OCI-LY7 (cell line): ENCODE measurements at regions not wholly inside any gene's neighbourhood (a gene's known extent, or its start where the extent isn't known, plus 50 kb on each side); places are given as distances from the start of the nearest gene placed in this dataset.

Experiments
- EZH2phosphoT487 ChIP-seq: fragments of 200-600 bp; sonication (generic); IDR thresholded peaks from 2 replicates; pipeline ENCODE4 v1.6.1; 2018; ENCODE audit warnings: low read depth, borderline replicate concordance, mild to moderate bottlenecking, mixed run types, antibody characterized with exemption, low read length, moderate library complexity, mixed read lengths
- TF ChIP-seq, protein P1 (sequence below): fragments of 200-600 bp; sonication (generic); conservative IDR thresholded peaks from 2 replicates; pipeline ENCODE4 v1.5.1; 2014; ENCODE audit warnings: mild to moderate bottlenecking, antibody characterized with exemption, low read length, moderate library complexity, mixed read lengths

DNA sequence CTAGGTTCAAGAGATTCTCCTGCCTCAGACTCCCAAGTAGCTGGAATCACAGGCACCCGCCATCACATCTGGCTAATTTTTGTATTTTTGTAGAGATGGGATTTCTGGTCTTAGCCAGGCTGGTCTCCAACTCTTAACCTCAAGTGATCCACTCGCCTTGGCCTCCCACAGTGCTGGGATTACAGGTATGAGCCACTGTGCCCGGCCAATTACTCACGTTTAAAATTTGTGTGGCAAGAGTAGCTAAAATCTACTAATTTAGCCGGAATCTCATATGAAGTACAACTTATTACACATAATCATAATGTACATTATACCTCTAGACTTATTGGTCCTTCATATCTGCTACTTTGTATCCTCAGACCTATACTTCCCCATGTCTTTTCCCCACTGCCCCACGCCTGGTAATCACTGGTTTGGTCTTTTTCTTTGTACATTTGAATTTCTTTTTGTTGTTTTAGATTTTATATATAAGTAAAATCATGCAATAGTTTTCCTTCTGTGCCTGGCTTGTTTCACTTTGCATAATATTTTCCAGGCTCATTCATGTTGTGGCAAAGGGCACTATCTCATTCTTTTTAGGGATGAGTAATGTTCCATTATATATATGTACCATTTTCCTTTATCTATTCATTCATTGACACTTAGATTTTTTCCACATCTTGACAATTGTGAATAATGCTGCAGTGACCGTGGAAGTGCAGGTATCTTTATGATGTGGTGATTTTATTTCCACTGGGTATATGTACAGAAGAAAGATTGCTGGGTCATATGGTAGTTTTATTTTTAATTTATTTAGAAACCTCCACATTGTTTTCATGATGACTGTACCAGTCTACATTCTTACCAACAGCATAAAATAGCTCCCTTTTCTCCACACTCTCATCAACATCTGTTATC lies 605.0 kb upstream of the CBLB start:
- TF ChIP-seq, protein P1, sequence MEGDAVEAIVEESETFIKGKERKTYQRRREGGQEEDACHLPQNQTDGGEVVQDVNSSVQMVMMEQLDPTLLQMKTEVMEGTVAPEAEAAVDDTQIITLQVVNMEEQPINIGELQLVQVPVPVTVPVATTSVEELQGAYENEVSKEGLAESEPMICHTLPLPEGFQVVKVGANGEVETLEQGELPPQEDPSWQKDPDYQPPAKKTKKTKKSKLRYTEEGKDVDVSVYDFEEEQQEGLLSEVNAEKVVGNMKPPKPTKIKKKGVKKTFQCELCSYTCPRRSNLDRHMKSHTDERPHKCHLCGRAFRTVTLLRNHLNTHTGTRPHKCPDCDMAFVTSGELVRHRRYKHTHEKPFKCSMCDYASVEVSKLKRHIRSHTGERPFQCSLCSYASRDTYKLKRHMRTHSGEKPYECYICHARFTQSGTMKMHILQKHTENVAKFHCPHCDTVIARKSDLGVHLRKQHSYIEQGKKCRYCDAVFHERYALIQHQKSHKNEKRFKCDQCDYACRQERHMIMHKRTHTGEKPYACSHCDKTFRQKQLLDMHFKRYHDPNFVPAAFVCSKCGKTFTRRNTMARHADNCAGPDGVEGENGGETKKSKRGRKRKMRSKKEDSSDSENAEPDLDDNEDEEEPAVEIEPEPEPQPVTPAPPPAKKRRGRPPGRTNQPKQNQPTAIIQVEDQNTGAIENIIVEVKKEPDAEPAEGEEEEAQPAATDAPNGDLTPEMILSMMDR, result no peak
- TF ChIP-seq EZH2phosphoT487, result no peak
